H1 (cell line): ENCODE measurements at regions not wholly inside any gene's neighbourhood (a gene's known extent, or its start where the extent isn't known, plus 50 kb on each side); places are given as distances from the start of the nearest gene placed in this dataset.

Source experiments
- HDAC2 ChIP-seq, 2 experiments: fragments of 300-600 bp in 1 of 2; sonication (generic) in 1 of 2; IDR thresholded peaks; 2 replicates each; pipeline ENCODE4 v1.6.1; 2011 to 2012; ENCODE audit warnings: low read depth in 2 of 2, low read length in 2 of 2, mild to moderate bottlenecking in 2 of 2, moderate library complexity in 2 of 2, borderline replicate concordance in 1 of 2, inconsistent platforms in 1 of 2
- RFX5 ChIP-seq: IDR thresholded peaks from 2 replicates; pipeline ENCODE4 v1.6.1; 2011; ENCODE audit warnings: low read depth, low read length, improper control_type of control experiment, borderline replicate concordance
- SIN3A ChIP-seq, 2 experiments: IDR thresholded peaks in 1 of 2; conservative IDR thresholded peaks in 1 of 2; 2 replicates each; pipeline ENCODE4 v1.6.1; 2011 to 2012; ENCODE audit warnings: low read length in 2 of 2, improper control_type of control experiment in 1 of 2, low read depth in 1 of 2, mild to moderate bottlenecking in 1 of 2
- TF ChIP-seq, protein P1 (sequence below): IDR thresholded peaks from 2 replicates; pipeline ENCODE4 v1.6.1; 2012; ENCODE audit warnings: low read length, inconsistent platforms
- TF ChIP-seq, protein P2 (sequence below): IDR thresholded peaks from 2 replicates; pipeline ENCODE4 v1.6.1; 2011; ENCODE audit warnings: low read depth, mild to moderate bottlenecking, low read length; ENCODE audit not compliant: insufficient read depth

DNA sequence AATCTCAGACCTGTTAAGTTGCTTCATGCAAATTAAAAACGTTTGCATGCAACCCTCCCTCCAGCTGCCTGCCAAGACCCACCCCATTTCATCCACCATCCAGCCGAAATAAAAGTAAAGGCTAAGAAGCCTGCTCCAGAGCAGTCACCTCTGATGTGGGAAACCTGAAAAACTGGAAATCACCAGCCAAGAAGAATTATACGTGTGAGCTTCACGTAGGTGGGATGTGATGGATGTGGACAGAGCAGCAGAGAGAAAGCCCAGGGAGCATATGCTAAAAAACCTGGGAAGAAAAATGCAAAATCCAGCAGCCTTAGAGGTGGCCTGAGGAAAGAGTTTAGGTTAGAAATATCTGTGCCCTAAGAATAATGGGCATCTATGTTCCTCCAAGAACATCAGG lies 160.6 kb upstream of the STS start (continued):
- TF ChIP-seq, protein P1, sequence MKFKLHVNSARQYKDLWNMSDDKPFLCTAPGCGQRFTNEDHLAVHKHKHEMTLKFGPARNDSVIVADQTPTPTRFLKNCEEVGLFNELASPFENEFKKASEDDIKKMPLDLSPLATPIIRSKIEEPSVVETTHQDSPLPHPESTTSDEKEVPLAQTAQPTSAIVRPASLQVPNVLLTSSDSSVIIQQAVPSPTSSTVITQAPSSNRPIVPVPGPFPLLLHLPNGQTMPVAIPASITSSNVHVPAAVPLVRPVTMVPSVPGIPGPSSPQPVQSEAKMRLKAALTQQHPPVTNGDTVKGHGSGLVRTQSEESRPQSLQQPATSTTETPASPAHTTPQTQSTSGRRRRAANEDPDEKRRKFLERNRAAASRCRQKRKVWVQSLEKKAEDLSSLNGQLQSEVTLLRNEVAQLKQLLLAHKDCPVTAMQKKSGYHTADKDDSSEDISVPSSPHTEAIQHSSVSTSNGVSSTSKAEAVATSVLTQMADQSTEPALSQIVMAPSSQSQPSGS: no peak
- no peak for TF ChIP-seq SIN3A (conservative IDR thresholded peaks at IDR 0.05 in 1 of 2, IDR thresholded peaks at IDR 0.05 in 1 of 2; ENCODE audit: low read depth in 1 of 2, low read length in 2 of 2)
- no peak for TF ChIP-seq RFX5
- TF ChIP-seq, protein P2, sequence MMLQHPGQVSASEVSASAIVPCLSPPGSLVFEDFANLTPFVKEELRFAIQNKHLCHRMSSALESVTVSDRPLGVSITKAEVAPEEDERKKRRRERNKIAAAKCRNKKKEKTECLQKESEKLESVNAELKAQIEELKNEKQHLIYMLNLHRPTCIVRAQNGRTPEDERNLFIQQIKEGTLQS: no peak
- no peak for TF ChIP-seq HDAC2 (IDR thresholded peaks at IDR 0.05; ENCODE audit: borderline replicate concordance in 1 of 2, low read depth in 2 of 2, low read length in 2 of 2)
- TF ChIP-seq, all 59 proteins: peak for 0
